DMS153 (cell line): ENCODE measurements at regions not wholly inside any gene's neighbourhood (a gene's known extent, or its start where the extent isn't known, plus 50 kb on each side); places are given as distances from the start of the nearest gene placed in this dataset.
"Not testable (repeated sequence)": the region's sequence is repeated elsewhere in the genome, so short reads cannot be mapped to it uniquely, and the experiment has no call there.

ENCODE experiments used
- DNase-seq: peaks from one replicate; lab custom pipeline; 2025; lab: John Stamatoyannopoulos, UW

DNA sequence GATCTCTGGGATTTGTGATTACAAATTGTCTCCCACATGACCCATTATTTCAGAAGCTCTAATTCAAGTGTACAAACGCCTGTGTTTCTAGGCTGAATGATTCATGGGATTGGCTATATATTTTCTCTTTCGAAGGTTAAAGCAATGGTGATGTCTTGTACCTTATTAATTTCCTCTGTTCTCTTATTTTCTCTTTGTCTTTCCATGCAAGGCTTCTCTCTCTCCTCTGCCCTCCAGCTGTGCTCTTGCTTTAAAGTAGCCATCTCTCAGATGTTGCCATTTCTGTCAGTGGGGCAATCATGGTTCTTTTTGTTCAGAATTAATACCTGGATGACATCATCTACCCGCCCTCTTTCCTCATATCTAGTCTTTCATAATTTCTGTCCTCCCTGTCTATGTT, 184.3 kb upstream of the ATP10B start:
- no peak for DNase-seq

DNA sequence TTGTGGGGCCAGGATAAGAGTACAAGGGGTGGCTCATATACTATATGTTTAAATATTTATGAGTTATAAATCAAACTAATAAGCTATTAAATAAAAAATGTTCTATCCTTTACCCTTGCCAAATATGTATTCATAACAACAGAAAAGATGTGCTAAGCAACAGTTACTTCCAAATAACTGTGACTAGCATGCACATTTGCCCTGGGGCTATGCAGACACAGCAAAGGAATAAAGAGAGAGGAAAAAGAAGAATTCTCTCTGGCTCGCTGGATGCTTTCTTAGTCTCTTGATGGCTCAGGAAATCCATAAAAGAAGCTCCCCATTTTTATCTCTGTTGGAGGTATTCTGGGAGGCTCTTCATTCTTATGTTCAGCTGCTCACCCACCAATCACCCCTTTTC, 182.4 kb upstream of the ATP10B start:
- DNase-seq, result no peak

- no peak for DNase-seq
Observed at GRCh38 chr5:161030229-161030628, 178.2 kb upstream of the ATP10B start.

DNA sequence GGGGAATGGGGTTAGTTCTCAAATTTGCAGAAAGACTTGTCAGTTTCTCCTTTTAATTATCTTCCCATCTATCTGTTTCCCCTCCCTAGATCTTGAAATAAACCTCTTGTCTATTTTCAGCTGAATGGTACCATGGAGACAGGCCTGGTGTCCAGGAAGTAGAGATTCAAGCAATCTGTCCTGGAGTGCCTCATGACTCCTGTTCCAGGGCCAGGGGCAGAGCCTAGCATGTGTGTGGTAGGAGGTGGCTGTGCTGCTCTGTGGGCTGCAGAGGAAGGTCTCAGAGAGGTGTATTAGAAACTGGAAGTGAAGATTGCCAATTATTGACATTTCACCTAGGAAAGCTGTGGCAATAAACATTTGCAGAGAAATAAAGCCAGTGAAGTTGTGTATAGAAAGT, 175.8 kb upstream of the ATP10B start:
- DNase-seq, result no peak

- DNase-seq, result no peak
Observed at GRCh38 chr5:161023551-161023950, 171.5 kb upstream of the ATP10B start.

DNA sequence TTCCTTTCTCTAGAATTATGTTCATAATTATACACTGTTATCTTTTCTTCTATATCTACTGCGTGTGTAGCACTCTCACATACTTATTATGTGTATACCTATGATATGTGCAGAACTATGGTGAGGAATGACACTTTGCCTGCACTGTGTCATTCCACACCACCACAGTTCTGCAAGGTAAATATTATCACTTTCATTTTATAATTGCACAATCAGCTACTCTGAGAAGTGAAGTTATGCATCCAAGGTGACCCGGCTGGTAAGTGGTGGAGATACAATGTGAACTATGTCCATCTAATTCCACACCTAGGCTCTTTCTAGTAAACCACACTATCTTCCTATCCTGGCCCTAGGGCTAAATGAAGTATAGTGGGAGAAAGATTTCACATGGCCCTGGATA, 170.1 kb upstream of the ATP10B start:
- no peak for DNase-seq

GRCh38 chr5:161009817-161010216, 157.8 kb upstream of the ATP10B start:
- no peak for DNase-seq

DNA sequence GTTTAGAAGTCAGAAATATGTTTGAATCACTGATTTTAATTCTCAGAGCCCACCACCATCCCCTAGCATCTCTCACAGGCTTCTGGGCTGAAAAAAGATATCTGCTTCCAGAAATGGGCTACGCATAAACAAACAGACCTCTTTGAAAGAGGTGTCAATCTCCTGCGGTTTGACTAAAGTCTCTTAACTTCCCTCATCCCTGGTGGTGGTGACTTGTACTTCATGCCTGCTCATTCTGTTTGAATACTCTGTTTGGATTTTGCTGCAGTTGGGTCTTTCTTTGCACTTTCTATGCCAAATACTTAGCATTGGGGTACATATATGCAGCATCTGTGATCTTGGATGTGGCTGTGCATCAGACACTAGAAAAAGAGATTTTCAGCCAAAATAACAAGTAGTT, 157.2 kb upstream of the ATP10B start:
- DNase-seq, result no peak

DNA sequence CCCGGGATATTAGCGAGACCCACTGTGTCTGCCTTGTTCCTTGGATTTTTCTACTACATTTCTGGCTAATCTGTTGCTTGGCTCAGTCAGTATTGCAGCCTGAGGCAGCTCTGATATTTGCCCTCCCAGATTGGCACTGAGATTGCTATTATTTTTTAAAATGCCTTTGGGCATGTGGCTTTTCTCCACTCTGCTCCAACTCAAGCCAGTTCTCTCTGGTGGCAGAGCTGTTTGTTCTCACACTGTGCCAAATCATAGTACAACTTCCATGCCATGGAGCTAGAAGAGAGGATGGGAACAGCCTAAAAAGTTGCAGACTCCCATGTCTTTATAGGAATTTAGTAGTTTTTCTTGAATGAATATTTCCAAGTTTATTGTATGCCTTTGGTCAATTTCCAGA, 155.9 kb upstream of the ATP10B start:
- DNase-seq, result no peak

- DNase-seq, result no peak
Observed at GRCh38 chr5:161002571-161003074, 150.6 kb upstream of the ATP10B start.

GRCh38 chr5:161001604-161002003, 149.6 kb upstream of the ATP10B start:
- DNase-seq, result no peak

GRCh38 chr5:161001142-161001541, 149.1 kb upstream of the ATP10B start:
- not testable (repeated sequence) for DNase-seq

DNA sequence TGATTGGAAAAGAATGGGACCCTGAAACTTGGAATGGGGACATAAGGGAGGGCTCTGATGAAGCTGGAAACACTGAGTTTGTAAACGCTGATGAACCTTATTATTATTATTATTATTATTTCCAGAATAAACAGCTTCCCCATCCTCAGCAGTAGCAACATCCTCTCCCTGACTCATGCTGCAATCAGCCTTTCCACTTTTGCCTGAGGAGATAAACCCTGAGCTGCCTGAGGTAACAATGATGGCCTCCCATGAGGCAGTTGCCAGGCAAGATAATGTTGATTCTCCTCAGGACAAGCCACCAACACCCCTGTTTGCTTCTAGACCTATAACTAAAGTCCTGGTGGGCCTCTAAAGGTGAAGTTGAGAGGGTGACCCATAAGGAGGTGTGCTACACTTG, 139.2 kb upstream of the ATP10B start:
- DNase-seq, result no peak

- no peak for DNase-seq
Observed at GRCh38 chr5:160979385-160979784, 127.4 kb upstream of the ATP10B start.

GRCh38 chr5:160978944-160979343, 126.9 kb upstream of the ATP10B start:
- DNase-seq, result no peak

- DNase-seq, result no peak
Observed at GRCh38 chr5:160976181-160976580, 124.2 kb upstream of the ATP10B start.

DNA sequence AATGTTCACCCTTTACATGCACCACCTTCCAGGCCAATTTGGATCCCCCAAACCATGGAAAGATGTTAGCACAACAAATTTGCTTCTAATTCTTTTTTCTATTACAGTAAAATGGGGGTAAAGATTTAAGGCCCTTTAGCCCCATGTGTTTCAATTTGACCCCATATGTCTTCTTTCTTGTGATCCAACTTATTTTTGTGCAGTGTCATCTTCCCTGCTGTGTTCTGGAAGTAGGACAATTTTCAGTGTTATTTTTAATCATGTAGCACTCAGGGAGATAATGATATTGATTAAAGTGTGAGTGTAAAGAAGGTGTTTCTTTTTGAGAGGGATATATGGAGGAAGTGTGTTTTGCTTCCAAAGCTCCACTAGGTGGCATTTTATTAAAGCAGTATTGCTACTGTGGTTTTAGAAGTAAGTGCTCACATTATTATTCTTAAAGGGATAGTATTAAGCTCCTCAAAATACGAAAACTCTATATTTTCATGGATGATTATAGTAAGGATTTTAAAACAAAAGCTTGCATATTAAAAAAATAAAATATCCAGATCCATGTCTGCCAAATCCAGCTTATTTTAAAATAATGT, 118.7 kb upstream of the ATP10B start:
- DNase-seq, result no peak

DNA sequence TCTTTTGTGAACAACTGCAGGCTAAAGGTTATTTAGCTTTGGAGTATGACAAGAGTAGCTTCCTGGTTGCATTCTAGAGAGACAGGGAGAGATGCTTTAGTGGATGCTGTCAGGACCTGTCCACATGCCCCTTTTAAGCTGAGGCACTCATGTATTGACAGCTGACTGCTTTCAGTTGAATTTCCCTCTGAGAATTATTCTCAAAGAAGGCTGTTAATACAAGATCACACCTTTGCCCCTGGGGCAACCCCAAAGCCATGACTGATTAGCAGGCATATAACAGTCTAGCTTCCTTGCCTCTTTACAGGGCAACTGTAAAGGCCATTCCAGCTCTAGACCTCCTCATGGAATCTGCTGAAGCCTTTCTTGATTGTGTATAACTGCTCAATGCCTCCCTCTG, 117.6 kb upstream of the ATP10B start:
- no peak for DNase-seq

DNA sequence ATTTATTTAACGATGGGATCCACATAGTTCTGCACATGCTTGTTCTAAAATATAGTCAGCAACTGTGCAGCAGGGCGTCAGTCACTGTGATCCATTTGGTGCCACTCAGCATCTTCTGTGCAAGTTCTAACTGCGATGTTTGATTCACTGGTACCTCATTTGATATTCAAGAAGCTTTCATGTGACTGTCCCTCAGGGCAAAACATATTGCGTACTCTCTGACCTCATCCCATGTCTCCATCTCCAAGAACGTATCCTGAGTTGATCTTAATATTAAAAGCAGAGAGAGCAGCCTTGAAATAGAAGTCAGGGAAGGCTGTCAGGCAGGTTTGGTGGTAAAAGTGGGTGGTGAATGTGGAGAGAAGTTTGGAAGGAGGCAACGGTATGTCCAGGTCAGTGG, 116.5 kb upstream of the ATP10B start:
- no peak for DNase-seq

DNA sequence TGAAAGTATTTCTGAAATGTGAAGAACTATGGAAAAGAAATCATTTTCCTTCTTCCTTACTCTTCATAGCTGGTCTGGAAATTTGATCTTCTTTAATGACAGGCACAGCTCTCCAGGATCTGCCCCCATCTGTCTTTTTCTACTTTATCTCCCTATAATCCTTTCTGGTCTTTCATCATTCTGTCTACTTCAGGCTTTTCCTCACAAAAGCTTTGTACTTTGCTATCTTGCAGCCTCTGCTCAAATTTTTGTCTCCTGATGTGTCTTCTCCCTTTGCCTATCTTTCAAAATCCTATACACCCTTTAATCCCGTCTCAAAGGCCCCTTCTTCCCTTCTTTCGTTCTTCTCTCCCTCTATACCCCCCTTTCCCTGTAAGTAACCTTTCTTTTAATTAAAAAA, 114.9 kb upstream of the ATP10B start:
- DNase-seq, result no peak

DNA sequence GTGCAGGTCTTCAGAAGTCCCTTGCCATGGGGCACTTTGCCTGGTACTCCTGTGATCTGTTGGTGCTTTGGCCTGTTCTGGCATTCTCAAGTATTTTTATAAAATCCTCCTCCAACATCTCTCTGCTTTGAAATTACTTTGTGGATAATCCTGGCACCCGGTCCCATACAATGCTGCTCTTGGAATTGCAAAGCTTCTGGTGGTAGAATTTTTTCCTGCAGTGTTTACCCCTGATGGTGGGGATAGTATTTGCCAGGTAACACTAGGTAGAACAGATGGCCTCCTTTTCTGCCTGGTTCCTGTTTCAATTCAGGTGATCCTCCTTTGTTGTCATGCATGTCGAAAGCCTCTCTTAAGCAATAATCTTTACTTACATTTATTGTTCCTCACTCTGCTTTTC, 109.8 kb upstream of the ATP10B start:
- DNase-seq, result peak; percentile 13

- no peak for DNase-seq
Observed at GRCh38 chr5:160961038-160961437, 109.0 kb upstream of the ATP10B start.

DNA sequence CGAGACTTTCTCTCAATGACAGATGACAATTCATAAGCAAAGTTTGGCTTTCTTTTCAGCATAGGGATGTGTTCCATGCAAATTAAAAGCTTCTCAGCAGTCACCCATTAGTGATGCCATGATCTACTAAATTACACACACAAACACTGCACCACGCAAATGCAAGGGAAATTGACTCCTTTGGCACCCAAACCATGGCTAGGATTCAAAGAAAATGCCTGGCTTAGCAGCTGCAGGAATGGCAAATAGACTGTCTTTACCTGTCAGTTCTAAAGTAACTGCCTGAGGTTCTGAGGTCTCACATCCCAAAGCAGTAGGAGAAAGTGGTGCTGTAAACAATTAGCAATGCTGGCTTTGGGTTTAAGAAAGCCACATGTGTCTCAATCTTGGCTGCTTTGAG, 108.6 kb upstream of the ATP10B start:
- no peak for DNase-seq

DNA sequence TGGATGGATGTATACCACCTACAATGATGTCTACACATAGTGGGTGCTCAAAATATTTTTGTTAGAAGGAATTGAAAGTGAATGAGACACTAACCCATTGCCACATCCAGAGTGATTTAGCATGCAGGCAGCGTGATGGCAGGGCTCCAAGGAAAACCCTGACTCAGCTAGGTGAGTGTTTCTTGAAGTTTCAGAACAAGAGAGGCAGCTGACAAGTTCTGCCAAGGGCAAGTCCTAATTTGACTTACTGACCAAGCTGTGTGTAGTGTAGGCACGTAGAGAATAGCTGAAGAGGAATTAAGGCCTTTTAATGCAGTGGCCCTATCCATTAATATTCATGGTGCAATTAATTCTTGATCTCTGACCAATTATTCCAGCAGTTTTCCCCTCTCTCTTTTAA, 107.8 kb upstream of the ATP10B start:
- no peak for DNase-seq
